ENCODE measurements at regions not wholly inside any gene's neighbourhood (a gene's known extent, or its start where the extent isn't known, plus 50 kb on each side); places are given as distances from the start of the nearest gene placed in this dataset.

- Histone ChIP-seq H3K9me2 (replicated peaks; ENCODE audit: low read depth, low read length) (no peaks in the 10 kb centered on the region), H3K4me1 (ENCODE audit: insufficient read depth, low read length, poor library complexity, severe bottlenecking) (no peaks in the 10 kb centered on the region), H3F3A (ENCODE audit: low read depth) (no peaks in the 10 kb centered on the region), H3K27me3 (ENCODE audit: insufficient read depth, low read length, poor library complexity, severe bottlenecking) (no peaks in the 10 kb centered on the region), H3K4me3 (ENCODE audit: low read length, poor library complexity, severe bottlenecking) (no peak overlapping the region), H3K9me3 (ENCODE audit: insufficient read depth, low read depth, low read length) (no peaks in the 10 kb centered on the region), H2AFZ (ENCODE audit: low read length) (no peak overlapping the region), H4K20me1 (ENCODE audit: insufficient read depth, low read length, poor library complexity, severe bottlenecking) (no peaks in the 10 kb centered on the region), H3K79me2 (ENCODE audit: insufficient read depth, low read length) (no peaks in the 10 kb centered on the region), H3K9ac (ENCODE audit: low read depth, low read length, poor library complexity, severe bottlenecking) (no peak overlapping the region), H3K4me2 (ENCODE audit: low read depth, low read length, poor library complexity, severe bottlenecking) (no peak overlapping the region), H3K36me3 (ENCODE audit: insufficient read depth, low read length) (no peaks in the 10 kb centered on the region)
- TF ChIP-seq CTCF (conservative IDR thresholded peaks at IDR 0.05; ENCODE audit: low read length) (no peak), EZH2phosphoT487 (IDR thresholded peaks at IDR 0.05; ENCODE audit: borderline replicate concordance) (no peak)
These were observed 137.9 kb downstream of the ICOS start for GRCh38 chr2:204074456-204074855.

GRCh38 chr2:204078003-204078698 is 141.6 kb downstream of the ICOS start:
- H4K20me1 ChIP-seq (ENCODE audit: insufficient read depth, low read length, poor library complexity, severe bottlenecking) = no peaks in the 10 kb centered on the region
- TF ChIP-seq EZH2phosphoT487 (IDR thresholded peaks at IDR 0.05; ENCODE audit: borderline replicate concordance) (no peak), CTCF (conservative IDR thresholded peaks at IDR 0.05; ENCODE audit: low read length) (no peak)
- H2AFZ ChIP-seq (ENCODE audit: low read length) = no peak overlapping the region
- no peaks in the 10 kb centered on the region for H3K79me2 ChIP-seq (ENCODE audit: insufficient read depth, low read length)
- no peaks in the 10 kb centered on the region for H3K9me3 ChIP-seq (ENCODE audit: insufficient read depth, low read depth, low read length)
- no peaks in the 10 kb centered on the region for H3K36me3 ChIP-seq (ENCODE audit: insufficient read depth, low read length)
- no peaks in the 10 kb centered on the region for H3K9me2 ChIP-seq (replicated peaks; ENCODE audit: low read depth, low read length)
- H3K4me1 ChIP-seq (ENCODE audit: insufficient read depth, low read length, poor library complexity, severe bottlenecking) = no peaks in the 10 kb centered on the region
- no peak overlapping the region for H3K4me2 ChIP-seq (ENCODE audit: low read depth, low read length, poor library complexity, severe bottlenecking)
- no peaks in the 10 kb centered on the region for H3F3A ChIP-seq (ENCODE audit: low read depth)
- no peak overlapping the region for H3K4me3 ChIP-seq (ENCODE audit: low read length, poor library complexity, severe bottlenecking)
- no peaks in the 10 kb centered on the region for H3K27me3 ChIP-seq (ENCODE audit: insufficient read depth, low read length, poor library complexity, severe bottlenecking)
- no peak overlapping the region for H3K9ac ChIP-seq (ENCODE audit: low read depth, low read length, poor library complexity, severe bottlenecking)

GRCh38 chr2:204081487-204082425 is 145.2 kb downstream of the ICOS start:
- Histone ChIP-seq H3K4me1 (ENCODE audit: insufficient read depth, low read length, poor library complexity, severe bottlenecking) (no peaks in the 10 kb centered on the region), H3K9me2 (replicated peaks; ENCODE audit: low read depth, low read length) (no peaks in the 10 kb centered on the region), H3K9ac (ENCODE audit: low read depth, low read length, poor library complexity, severe bottlenecking) (no peak overlapping the region), H3K79me2 (ENCODE audit: insufficient read depth, low read length) (no peaks in the 10 kb centered on the region), H2AFZ (ENCODE audit: low read length) (no peak overlapping the region), H3K4me2 (ENCODE audit: low read depth, low read length, poor library complexity, severe bottlenecking) (no peak overlapping the region), H3K9me3 (ENCODE audit: insufficient read depth, low read depth, low read length) (no peaks in the 10 kb centered on the region), H3K27me3 (ENCODE audit: insufficient read depth, low read length, poor library complexity, severe bottlenecking) (peaks cover 6% of the 10 kb centered on the region), H3K36me3 (ENCODE audit: insufficient read depth, low read length) (no peaks in the 10 kb centered on the region), H3K4me3 (ENCODE audit: low read length, poor library complexity, severe bottlenecking) (no peak overlapping the region), H4K20me1 (ENCODE audit: insufficient read depth, low read length, poor library complexity, severe bottlenecking) (no peaks in the 10 kb centered on the region), H3F3A (ENCODE audit: low read depth) (no peaks in the 10 kb centered on the region)
- TF ChIP-seq EZH2phosphoT487 (IDR thresholded peaks at IDR 0.05; ENCODE audit: borderline replicate concordance) = no peak
- TF ChIP-seq CTCF (conservative IDR thresholded peaks at IDR 0.05; ENCODE audit: low read length) = no peak
